ENCODE measurements at regions not wholly inside any gene's neighbourhood (a gene's known extent, or its start where the extent isn't known, plus 50 kb on each side); places are given as distances from the start of the nearest gene placed in this dataset.

DNA sequence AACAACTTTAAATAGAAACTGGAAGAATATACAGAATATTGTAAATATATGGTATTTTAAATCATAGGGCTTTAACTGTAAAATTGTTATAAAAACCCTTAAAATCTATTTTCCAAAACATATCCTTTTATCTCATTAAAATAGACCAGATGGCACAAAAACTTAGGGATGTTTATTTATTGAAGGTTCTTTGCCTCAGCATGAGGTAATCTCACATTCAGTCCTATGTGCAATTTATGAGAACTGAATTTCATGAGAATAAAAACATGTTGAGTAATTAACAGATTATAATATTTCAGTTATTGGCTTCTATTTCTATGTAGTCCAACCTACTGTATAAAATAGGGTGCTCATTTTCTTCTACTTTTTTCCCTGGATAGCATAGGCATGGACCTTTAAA is 329.2 kb upstream of the PRR16 start:
- TF ChIP-seq, protein P1, sequence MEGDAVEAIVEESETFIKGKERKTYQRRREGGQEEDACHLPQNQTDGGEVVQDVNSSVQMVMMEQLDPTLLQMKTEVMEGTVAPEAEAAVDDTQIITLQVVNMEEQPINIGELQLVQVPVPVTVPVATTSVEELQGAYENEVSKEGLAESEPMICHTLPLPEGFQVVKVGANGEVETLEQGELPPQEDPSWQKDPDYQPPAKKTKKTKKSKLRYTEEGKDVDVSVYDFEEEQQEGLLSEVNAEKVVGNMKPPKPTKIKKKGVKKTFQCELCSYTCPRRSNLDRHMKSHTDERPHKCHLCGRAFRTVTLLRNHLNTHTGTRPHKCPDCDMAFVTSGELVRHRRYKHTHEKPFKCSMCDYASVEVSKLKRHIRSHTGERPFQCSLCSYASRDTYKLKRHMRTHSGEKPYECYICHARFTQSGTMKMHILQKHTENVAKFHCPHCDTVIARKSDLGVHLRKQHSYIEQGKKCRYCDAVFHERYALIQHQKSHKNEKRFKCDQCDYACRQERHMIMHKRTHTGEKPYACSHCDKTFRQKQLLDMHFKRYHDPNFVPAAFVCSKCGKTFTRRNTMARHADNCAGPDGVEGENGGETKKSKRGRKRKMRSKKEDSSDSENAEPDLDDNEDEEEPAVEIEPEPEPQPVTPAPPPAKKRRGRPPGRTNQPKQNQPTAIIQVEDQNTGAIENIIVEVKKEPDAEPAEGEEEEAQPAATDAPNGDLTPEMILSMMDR (IDR thresholded peaks at IDR 0.05): no peak
- no peak for TF ChIP-seq POLR2AphosphoS5 (IDR thresholded peaks at IDR 0.05)
- no peak for TF ChIP-seq POLR2A (IDR thresholded peaks at IDR 0.05)
- TF ChIP-seq EP300 (IDR thresholded peaks at IDR 0.05): no peak

Measured in sigmoid colon (tissue), 4 donors.